ENCODE measurements at regions not wholly inside any gene's neighbourhood (a gene's known extent, or its start where the extent isn't known, plus 50 kb on each side); places are given as distances from the start of the nearest gene placed in this dataset.
"Not testable (repeated sequence)": the region's sequence is repeated elsewhere in the genome, so short reads cannot be mapped to it uniquely, and the experiment has no call there.

GRCh38 chr2:35176726-35177125, 1178.9 kb upstream of the CRIM1 start:
- not testable (repeated sequence) for TF ChIP-seq CTCF (IDR thresholded peaks at IDR 0.05; ENCODE audit: insufficient read depth, low read depth, low read length); EZH2 (IDR thresholded peaks at IDR 0.05; ENCODE audit: insufficient read depth, low read length)
